ENCODE measurements at regions not wholly inside any gene's neighbourhood (a gene's known extent, or its start where the extent isn't known, plus 50 kb on each side); places are given as distances from the start of the nearest gene placed in this dataset.
"Not testable (repeated sequence)": the region's sequence is repeated elsewhere in the genome, so short reads cannot be mapped to it uniquely, and the experiment has no call there.

DNA sequence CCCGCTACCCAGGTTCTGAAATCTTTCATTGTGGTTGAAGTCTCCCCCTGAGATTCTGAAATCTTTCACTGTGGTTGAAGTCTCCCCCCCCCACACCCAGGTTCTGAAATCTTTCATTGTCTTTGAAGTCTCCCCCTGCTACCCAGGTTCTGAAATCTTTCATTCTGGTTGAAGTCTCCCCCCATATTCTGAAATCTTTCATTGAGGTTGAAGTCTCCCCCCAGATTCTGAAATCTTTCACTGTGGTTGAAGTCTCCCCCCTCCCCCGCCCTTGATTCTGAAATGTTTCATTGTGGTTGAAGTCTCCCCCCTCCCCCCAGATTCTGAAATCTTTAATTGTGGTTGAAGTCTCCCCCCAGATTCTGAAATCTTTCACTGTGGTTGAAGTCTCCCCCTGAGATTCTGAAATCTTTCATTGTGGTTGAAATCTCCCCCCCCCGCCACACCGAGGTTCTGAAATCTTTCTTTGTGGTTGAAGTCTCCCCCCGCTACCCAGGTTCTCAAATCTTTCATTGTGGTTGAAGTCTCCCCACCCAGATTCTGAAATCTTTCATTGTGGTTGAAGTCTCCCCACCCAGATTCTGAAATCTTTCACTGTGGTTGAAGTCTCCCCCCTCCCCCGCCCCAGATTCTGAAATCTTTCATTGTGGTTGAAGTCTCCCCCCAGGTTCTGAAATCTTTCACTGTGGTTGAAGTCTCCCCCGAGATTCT, 915.2 kb downstream of the BRD1 start:
- not testable (repeated sequence) for DNase-seq (ENCODE audit: low read depth in 4 of 4, low spot score in 2 of 4)

DNA sequence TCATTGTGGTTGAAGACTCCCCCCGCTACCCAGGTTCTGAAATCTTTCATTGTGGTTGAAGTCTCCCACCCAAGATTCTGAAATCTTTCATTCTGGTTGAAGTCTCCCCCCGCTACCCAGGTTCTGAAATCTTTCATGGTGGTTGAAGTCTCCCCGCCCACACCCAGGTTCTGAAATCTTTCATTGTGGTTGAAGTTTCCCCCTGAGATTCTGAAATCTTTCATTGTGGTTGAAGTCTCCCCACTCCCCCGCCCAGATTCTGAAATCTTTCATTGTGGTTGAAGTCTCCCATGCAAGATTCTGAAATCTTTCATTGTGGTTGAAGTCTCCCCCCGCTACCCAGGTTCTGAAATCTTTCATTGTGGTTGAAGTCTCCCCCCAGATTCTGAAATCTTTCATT, 916.0 kb downstream of the BRD1 start:
- DNase-seq (ENCODE audit: low read depth in 4 of 4, low spot score in 2 of 4) = not testable (repeated sequence)

DNA sequence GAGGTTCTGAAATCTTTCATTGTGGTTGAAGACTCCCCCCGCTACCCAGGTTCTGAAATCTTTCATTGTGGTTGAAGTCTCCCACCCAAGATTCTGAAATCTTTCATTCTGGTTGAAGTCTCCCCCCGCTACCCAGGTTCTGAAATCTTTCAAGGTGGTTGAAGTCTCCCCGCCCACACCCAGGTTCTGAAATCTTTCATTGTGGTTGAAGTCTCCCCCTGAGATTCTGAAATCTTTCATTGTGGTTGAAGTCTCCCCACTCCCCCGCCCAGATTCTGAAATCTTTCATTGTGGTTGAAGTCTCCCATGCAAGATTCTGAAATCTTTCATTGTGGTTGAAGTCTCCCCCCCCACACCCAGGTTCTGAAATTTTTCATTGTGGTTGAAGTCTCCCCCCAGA, 916.6 kb downstream of the BRD1 start:
- not testable (repeated sequence) for DNase-seq (ENCODE audit: low read depth in 4 of 4, low spot score in 2 of 4)

DNA sequence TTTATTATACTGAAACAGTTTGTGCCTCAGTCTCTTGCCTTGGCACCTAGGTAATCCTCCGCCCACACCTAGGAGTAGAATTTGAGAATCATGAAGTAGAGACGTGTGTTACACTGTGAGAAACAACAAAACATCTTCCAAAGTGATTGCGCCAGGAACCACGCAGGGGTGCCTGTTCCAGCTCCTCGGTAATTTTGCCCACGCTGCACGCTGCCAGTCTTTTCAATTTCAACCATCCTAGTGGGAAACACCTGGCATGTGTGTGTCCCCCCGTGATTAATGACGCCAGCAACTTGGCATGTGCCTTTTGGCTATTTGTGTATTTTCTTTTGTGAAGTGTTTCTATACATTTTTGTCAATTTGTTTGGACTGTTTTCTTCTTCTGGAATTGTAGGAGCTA, 919.1 kb downstream of the BRD1 start:
- no peak for DNase-seq (ENCODE audit: low read depth in 4 of 4, low spot score in 2 of 4)

DNA sequence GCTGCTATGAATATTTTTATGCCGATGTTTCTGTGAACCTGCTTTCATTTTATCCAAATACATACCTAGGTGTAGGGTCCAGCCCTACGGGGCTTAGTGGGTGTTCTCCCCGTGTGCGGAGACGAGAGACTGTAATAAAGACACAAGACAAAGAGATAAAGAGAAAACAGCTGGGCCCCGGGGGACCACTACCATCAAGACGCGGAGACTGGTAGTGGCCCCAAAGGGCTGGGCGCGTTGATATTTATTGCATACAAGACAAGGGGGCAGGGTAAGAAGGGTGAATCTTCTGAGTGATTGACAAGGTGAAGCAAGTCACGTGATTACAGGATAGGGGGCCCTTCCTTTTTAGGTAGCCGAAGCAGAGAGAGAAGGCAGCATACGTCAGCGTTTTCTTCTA, 920.1 kb downstream of the BRD1 start:
- DNase-seq (ENCODE audit: low read depth in 4 of 4, low spot score in 2 of 4) = no peak

DNA sequence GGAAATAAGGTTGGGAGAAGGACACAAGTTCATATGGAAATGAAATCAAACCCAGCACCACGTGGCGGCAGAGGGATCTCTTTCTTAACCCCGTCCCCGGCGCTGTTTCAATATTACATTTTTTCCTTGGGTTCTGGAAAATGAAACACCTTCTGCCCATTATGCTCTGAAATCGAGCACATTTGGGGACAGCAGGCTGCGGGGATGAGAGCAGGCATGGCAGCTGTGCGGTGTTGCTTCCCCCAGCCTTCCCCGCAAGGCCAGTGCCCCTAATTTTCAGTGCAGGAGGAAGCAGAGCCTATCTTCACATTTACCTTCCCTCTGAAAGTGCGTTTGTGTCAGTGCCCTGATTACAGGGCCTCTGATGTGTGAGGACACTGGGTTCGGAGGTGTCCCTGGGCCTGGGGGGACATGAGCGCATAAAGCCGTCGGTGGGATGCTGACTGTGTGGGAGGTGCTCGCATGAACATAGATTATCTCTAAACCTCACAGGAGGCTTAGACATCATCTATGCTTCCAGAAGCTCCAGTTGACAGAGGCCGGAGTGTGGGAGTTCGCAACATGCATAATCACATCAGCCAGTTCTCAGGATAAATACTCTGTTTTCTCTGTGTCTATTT, 921.3 kb downstream of the BRD1 start:
- DNase-seq (ENCODE audit: low read depth in 4 of 4, low spot score in 2 of 4) = no peak

DNA sequence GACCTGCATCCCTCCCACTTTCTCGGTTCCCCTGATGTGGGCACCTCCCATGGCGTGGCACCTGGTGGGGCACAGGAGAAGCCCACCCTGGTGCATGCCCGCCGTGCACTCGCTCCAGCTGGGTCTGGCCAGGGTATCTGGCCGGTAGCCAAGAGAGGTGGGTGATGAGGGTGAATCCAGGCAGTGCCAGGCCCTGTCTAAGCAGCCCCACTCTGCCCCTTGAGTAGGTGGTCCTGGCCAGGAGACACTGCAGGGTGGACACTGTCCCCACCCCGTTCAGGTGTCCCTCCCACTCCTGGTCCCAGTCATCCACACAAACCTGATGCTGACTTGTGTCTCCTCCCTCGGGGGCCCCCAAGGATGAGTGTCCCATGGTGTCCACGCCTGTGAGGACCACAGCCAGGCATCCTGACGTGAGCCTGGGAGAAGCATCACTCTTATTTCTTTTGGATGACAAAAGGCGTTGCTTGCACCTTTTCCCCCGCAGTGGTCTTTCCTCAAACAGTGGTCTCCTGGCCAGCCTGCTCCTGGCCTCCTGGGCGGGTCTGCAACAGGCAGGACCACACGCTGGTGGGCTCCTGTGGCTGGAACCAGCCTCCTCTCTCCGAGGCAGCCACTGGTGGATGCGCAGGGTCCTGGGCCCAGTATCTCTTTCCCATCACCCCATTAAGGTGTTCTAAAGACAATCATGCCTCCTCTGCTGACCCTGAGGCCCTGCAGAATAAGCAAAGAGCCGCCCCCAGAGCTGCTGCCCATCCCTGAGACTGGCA, 922.3 kb downstream of the BRD1 start:
- DNase-seq (ENCODE audit: low read depth in 4 of 4, low spot score in 2 of 4) = no peak

DNA sequence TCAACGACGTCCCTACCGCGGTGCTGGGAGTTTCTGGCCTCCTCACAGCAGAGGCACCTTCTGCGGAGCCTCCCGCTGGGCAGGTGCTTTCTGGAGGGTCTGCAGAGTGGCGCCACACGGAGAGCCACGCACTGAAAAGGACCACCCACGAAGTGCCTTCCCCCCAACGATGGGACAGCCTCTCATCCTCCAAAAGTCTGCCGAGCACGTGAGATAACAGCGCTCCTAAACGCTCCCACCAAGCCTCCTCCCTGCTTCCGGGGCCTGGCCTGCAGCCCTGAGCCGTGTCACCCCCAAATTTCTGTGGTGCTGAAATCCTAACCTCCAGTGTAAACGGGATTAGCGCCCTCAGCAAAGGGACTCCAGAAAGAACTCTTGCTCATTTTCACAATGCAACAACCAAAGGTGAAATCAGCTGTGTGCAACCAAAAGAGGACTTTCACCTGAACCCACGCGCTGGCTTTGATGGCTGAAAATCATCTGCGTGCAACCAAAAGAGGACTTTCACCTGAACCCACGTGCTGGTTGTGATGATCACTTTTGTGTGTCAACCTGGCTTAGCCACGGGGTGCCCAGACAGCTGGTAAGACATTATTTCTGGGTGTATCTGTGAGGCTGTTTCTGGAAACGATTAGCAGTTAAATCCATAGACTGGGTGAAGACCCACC, 924.6 kb downstream of the BRD1 start:
- DNase-seq (ENCODE audit: low read depth in 4 of 4, low spot score in 2 of 4) = no peak

DNA sequence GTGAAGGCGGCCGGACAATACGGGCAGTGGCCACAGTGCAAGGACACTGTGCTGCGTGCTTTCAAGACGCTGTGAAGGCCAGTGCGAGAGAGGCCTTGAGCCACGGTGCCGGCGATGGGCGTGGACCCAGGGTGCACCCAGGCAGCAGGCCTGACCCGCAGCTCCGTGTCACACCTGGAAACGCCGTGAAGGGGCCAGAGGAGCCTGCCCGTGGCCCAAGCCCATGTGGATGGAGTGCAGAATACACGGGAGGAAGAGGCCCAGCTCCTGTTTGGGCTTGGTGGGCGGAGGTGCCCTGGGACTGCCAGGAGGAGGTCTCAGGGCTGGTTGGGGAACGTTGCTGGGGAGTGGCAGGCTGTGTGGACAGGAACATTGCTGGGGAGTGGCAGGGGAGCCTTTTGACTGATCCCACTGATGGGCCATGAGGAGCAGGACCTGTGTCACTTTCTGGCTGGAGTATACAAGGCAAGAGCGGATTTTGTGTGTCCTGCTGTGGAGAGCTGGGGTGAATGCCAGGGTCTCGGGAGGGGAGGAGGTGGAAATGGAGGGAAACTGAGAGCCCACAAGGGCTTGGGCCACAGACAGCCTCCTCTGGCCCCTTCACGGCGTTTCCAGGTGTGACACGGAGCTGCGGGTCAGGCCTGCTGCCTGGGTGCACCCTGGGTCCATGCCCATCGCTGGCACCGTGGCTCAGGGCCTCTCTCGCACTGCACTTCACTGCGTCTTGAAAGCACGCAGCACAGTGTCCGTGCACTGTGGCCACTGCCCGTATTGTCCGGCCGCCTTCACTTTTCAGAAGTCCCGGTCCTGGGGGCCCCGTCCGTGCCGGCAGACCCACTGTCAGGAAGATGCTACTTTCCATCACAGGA, 925.4 kb downstream of the BRD1 start:
- DNase-seq (ENCODE audit: low read depth in 4 of 4, low spot score in 2 of 4) = no peak

DNA sequence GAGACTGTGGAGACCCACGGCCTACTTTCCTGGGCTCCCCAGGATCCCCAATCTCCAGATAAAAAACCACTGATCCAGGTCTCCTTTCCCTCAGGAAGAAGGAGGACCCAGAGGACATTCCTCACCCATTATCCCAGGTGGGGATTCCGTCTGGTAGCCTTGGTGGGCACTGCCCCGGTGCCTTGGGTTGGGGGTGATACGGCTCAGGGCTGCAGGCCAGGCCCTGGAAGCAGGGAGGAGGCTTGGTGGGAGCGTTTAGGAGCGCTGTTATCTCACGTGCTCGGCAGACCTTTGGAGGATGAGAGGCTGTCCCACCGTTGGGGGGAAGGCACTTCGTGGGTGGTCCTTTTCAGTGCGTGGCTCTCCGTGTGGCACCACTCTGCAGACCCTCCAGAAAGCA, 926.3 kb downstream of the BRD1 start:
- no peak for DNase-seq (ENCODE audit: low read depth in 4 of 4, low spot score in 2 of 4)

DNA sequence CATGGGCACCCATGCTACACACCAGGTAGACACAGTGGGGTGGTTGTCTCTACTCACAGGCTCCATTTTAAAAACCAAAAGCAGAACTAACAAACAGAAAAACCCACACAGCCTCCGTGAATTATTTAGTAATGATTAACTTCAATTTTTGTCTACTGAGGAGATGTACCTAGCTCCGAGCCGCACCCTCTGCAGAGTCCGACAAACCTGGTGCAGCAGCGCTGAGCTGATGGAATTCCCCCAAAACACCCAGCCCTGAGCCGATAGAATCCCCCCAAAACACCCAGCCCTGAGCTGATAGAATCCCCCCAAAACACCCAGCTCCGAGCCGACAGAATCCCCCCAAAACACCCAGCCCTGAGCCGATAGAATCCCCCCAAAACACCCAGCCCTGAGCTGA, 927.0 kb downstream of the BRD1 start:
- DNase-seq (ENCODE audit: low read depth in 4 of 4, low spot score in 2 of 4) = no peak

DNA sequence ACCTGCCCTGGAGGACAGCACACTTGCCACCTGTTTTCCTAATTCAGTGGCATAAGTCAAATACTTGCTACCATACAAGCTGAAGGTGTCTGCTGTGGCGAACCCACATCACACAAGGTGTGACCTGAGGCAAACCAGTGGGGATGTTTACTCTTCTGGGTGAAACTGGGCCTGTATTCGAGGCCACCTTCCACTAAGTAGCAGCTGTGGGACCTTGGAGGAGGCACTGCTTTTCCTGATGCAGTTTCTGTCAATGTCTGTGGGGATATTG, 927.4 kb downstream of the BRD1 start:
- DNase-seq (ENCODE audit: low read depth in 4 of 4, low spot score in 2 of 4) = no peak

DNA sequence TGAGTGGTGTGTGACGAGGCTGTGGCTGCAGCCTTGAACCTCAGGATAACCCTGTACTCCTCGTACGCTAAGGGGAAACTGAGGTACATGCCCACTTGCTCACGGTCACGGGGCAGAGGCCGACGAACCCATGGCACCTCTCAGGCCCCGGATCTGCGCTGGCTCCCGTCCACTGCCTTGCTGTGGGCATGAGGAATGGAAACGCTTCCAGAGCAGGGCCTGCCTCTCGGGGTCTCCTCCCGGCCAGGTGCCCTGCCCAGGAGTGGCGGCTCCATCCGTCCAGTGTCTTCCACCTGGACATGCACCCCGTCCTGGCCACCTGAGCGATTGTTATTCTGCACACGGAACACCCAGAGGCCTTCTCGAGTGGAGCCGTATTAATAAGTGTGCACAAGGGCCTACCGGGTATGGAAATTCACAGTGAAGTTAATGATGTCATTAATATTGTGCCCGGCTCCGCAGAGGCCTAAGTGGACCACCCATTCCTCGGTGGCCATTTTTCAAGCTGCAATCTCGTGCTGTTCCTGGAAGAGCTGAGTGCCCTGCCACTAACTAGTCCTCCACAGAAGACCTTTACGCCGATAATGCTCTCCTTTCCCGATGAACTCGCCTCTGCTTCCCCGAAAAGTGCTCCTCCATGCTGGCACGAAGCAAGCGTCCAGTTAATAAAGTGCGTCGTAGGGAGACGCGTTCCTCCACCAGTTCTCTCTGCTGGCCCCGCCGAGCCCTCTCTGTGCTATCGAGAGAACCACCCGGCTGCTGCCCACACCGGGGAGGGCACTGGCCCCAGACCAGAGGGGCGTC, 927.9 kb downstream of the BRD1 start:
- no peak for DNase-seq (ENCODE audit: low read depth in 4 of 4, low spot score in 2 of 4)

DNA sequence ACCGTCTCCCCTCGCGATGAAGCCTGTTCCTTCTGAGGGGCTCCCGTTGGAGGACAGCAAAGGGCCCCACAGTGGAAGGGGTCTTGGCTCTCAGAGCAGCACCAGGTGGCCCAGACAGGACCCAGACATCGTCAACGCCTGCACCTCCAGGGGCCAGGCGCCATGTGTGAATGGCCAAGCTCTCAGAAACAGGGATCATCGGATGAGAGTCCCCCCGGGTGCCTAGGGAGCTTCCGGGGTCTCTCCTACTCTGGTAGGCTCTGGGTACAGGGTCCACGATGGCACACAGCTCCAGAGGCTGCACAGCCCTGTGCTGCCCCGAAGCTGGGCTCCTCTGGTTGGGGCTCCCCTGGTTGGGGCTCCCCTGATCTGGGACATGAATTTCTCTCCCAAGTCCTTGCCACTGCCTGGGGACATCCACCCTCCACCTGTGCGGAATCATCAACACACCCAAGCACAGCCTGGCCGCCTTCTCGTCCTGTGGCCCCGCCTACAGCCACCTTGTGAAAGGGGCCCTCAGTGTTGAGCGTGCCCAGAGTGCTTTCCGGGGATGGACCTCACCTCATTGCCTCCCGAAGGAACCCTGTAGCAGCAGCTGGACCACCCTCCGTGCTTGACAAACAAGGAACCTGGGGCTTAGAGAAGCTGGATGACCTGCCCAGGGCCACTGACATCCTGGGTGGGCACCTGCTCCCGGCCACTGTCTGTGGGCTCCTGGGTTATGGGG, 929.0 kb downstream of the BRD1 start:
- DNase-seq (ENCODE audit: low read depth in 4 of 4, low spot score in 2 of 4) = no peak

DNA sequence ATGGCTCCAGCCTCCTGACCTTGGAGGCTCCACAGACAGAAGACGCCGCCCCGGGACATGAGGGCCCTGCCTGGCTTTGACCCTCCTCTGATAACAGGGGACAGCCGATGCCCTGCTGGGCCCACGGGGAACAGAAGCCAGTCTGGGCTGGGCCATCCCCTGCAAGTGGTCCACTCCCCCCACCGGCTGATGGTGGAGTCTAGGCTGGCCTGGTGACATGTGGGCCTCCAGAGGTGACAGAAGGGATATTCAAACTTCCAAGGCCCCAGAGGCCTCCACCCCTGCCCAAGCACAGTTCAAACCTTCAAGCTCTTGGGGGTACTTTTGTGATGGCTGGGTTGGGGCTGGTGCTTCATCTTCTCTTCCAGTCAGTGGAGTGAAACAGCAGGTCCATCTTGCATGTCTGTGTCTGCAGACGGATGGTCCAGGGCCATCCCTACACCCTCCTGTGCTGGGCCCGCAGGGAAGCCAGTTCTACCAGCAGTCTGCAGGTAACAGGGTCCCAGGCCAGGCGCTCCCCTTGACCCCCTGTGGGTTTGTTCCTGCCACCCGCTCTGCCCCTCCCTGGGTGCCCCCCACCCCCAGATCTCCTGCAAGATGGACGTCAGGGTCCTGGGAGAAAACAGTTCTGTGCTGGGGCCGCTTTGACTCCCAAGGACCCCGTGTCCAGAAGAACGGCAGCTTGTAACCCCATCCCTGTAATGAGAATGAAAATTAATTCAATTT, 929.9 kb downstream of the BRD1 start:
- no peak for DNase-seq (ENCODE audit: low read depth in 4 of 4, low spot score in 2 of 4)

DNA sequence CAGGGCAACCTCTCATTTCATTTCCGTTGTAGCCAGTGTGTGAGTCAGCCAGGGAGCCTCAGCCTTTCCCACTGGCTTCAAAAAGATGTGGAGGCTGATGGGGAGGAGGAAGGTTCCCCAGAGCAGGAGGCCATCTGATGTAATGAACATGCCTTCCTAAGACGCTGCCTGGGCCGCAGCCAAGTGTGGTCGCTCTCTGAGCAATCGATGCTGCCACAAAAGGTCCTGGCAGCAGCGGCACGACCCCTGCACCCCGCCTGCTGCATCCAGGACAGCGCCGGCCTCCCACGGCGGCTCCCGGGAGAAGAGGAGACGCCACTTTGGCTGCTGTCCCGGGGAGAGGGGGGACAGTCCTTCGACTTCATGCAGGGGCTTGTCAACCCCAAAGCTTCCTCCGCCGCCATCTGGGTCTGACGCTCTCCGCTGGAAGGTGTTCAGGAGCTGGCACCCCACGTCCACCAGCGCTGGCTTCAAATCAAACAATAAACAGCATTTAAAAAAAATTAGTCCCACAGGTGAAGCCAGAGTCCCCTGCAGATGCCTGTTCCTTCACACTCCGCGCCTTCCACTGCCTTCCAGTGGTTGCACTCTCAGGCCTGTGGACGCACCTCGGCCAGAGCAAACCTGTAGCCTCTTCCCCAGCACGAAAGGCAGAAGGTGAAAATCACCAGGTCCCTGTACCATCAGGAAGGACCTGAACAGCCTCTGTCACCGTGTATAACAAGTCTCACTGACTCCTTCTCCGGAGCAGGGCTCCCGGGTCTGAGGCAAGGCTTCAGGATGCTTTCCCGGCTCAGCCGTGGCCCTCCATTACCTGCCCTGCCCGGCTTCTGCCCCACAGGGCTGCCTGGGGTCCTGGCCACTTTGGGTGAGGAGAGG, 930.7 kb downstream of the BRD1 start:
- DNase-seq (ENCODE audit: low read depth in 4 of 4, low spot score in 2 of 4) = no peak

All from left renal cortex interstitium (tissue), 4 donors.